SHP77 (cell line): ENCODE measurements at regions not wholly inside any gene's neighbourhood (a gene's known extent, or its start where the extent isn't known, plus 50 kb on each side); places are given as distances from the start of the nearest gene placed in this dataset.

Experiments
- DNase-seq, 2 experiments: peaks; one replicate each; lab custom pipeline; 2025; lab: John Stamatoyannopoulos, UW

- DNase-seq: no peak
Measured at GRCh38 chr22:19621373-19622060, 92.8 kb upstream of the SEPTIN5 start.

- no peak for DNase-seq
Measured at GRCh38 chr22:19622061-19622441, 92.3 kb upstream of the SEPTIN5 start.

DNA sequence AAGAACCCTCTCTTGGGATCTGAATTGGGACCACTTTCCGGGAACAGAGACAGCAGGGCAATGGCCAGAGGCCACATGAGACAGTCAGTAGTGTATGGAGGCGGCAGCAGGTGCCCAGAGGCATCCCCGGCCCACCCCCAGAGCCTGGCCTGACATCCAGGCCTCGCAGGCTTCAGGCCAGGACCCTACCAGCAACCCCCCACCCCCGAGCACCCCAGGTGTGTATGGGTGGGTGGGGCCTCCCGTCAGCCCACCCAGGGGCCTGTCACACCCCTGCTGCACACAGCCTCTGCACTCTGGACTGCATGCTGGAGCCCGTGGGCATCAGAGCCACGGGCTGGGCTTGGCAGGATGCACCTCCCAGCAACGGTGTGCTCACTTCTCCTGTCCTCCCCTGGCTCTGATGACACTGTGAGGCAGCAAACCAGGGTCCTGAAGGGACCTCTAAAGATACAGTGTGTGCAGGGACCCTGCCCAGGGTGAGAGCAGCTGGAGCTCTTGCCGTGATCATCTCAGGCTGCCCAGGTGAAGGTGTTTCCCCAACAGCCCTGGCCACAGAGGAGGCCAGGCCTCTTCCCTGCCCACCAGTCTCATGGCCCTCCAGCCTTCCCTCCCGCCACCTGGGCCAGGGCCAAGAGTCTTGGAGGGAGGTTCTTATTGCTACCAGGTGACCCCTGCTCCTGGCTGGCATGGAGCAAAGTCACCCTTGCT is 88.8 kb upstream of the SEPTIN5 start:
- DNase-seq: no peak

GRCh38 chr22:19626042-19626587 is 88.2 kb upstream of the SEPTIN5 start:
- DNase-seq: no peak

DNA sequence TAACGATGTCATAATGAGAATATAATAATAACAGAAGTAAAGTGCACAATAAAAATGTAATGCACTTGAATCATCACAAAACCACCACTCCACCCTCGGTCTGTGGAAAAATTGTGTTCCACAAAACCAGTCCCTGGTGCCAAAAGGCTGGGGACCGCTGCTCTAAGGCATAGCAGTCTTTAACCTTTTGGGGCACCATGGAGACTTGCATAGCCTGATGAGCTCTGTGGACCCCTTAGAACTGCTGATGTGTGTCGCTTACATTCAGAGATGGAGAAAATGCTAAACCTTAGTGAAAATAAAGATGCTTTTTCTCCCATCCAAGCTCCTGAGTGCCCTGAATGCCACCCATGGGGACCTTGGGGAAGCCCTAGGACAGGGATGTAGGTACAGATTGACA is 87.6 kb upstream of the SEPTIN5 start:
- no peak for DNase-seq

- DNase-seq: no peak
Measured at GRCh38 chr22:19628038-19628776, 86.1 kb upstream of the SEPTIN5 start.

GRCh38 chr22:19629331-19629719 is 85.0 kb upstream of the SEPTIN5 start:
- DNase-seq: peak; percentile 52 to 63

DNA sequence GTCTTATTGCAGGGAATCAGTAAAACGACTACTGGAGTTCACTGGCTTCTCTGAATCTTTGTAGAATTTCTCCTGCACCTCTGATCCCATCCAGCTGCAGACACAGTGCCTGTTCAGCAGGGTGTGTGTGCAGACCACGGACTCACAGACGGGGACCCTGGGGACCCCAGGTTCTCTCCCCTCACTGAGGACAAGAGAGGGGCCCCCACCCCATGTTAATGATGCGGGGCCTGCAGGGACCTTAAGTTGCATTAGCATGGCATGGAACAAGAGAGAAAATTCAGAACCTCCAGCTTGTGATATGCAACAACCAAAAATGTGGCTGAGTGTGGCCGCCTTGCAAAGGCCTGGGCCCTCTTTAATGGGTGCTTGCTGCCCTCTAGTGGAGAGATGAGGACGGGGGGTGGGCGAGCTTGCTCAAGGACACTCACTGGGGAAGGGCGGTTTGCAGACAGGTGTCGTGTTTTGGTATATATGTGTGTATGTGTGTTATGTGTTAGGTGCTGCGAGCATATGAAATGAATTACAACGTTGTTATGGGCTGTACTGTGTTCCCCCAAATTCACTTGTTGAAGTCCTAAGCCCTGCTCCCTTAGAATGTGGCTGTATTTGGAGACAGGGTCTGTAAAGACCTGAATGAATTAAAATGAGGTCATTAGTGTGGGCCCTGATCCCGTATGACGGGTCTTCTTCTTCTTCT is 84.4 kb upstream of the SEPTIN5 start:
- DNase-seq: peak; percentile 81 to 85

- no peak for DNase-seq
Measured at GRCh38 chr22:19630614-19631013, 83.7 kb upstream of the SEPTIN5 start.

DNA sequence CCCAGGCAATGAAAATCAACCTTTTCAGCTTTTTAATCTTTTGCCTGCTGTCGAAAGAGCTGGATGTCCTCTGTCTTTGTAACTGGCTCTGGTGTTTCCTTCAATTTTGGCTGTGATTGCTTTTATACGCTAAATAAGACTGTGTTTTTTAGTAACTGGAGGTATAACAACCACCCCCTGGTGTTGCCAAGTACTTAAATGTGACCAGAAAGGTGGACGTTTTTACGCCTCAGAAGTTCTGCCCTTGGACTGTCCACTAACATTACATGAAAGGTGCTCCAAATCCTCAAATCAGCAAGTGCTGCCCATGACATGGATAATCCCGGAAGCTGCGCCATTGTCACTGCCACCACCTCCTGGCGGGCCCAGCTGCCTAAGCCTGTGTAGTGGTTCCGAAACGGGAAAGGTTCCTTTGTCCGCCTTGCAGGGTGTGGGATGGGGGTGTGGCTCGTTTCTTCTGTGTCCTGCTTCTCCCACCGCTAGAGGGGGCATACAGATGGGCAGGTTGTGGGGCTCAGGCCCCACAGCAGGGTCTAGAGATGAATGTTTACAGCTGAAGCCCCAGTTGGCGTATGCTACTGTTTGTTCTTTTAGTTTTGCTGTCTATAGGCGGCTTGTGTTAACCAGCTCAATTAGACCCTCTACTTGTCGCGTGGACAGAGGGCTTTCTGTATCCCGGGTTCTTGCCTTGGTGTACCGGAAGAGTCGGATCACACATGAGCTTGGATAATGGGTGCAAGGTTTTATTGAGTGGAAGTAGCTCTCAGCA is 82.2 kb upstream of the SEPTIN5 start:
- peak in 1 of 2 experiments; percentile 34 for DNase-seq

GRCh38 chr22:19632668-19633148 is 81.6 kb upstream of the SEPTIN5 start:
- DNase-seq: no peak

- DNase-seq: no peak
Measured at GRCh38 chr22:19634226-19634975, 79.9 kb upstream of the SEPTIN5 start.

- no peak for DNase-seq
Measured at GRCh38 chr22:19635644-19636043, 78.7 kb upstream of the SEPTIN5 start.

DNA sequence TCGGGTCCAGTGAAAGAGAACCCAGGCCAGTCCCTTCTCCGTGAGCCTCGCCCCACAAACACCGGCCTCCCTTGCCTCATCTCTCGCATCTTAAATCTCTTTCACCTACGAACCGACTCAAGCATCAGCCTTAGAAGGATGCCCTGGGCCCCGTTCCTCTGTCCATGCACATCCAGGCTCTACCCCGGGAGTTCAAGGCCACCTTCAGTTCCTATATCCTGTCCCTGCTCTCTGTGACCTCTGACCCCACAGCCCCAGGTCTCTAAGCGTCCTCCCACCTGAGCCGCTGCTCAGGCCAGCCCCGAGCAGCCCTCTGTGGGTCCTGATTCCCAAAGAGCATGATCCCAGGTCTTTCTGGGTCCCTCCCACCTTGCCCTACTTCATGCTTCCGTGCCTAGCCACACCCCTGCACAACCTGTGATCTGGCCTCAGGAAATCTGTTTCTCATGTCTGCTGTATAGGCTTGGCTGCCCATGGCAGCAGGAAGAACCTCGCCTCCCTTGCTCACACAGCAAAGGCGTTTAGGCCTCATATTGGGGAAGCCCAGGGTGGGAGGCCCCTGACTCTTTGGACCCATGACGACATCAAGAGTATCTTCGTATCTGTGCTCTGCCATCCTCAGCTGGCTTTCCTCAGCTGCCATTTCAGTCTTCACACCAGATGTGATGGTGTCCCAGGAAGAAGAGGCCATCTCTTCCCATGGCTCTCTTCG is 77.5 kb upstream of the SEPTIN5 start:
- DNase-seq: no peak

- no peak for DNase-seq
Measured at GRCh38 chr22:19637408-19638281, 76.7 kb upstream of the SEPTIN5 start.

DNA sequence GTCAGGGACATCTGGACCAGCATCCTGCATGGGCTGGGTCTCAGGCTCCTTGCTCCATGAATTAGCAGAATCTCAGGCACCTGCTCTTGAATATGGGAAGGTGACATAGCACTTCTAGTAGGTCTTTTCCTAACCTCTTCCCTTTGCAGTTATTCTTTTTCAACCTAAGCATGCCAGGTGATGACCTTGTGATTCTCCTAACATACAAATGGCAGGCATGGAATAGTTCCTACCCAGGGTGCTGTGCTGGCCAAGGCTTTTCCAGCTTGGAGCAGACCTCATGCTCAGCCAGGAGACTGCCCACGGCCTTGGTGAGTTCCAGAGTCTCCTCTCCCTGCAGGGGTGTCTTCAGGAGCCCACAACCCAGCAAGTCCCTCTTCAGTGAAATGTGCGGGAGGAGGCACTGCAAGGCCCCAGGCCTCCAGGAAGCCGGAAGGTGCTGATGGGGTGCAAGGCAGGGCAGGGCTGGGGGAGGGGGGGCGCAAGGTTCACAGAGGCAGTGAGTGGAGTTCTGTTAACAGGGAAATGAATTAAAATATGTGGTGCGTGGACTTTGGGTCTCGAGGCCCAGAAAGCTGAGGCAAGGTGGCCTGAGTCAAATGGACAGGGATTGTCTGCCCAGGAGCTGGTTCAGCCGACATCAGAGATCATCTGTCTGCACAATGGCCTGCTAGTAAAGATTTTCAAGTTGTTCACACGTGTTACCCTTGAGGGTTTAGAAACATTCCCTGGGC is 75.9 kb upstream of the SEPTIN5 start:
- DNase-seq: no peak

- DNase-seq: no peak
Measured at GRCh38 chr22:19639610-19640135, 74.6 kb upstream of the SEPTIN5 start.

GRCh38 chr22:19640306-19640705 is 74.0 kb upstream of the SEPTIN5 start:
- no peak for DNase-seq
